ENCODE measurements at regions not wholly inside any gene's neighbourhood (a gene's known extent, or its start where the extent isn't known, plus 50 kb on each side); places are given as distances from the start of the nearest gene placed in this dataset.

GRCh38 chr6:138593124-138593877, 94.0 kb upstream of the NHSL1 start (continued):
- no peak for TF ChIP-seq PRDM2 (tag by site-specific recombination; IDR thresholded peaks at IDR 0.05; ENCODE audit: borderline replicate concordance)
- no peak for TF ChIP-seq SCRT1 (tag by site-specific recombination; IDR thresholded peaks at IDR 0.05; ENCODE audit: borderline replicate concordance)
- peak; percentile 68 for TF ChIP-seq WT1 (tag by site-specific recombination; IDR thresholded peaks at IDR 0.05)
- TF ChIP-seq, protein P1, sequence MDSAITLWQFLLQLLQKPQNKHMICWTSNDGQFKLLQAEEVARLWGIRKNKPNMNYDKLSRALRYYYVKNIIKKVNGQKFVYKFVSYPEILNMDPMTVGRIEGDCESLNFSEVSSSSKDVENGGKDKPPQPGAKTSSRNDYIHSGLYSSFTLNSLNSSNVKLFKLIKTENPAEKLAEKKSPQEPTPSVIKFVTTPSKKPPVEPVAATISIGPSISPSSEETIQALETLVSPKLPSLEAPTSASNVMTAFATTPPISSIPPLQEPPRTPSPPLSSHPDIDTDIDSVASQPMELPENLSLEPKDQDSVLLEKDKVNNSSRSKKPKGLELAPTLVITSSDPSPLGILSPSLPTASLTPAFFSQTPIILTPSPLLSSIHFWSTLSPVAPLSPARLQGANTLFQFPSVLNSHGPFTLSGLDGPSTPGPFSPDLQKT (IDR thresholded peaks at IDR 0.05; ENCODE audit: borderline replicate concordance, low read depth, low read length): no peak
- TF ChIP-seq ZNF560 (tag by site-specific recombination; IDR thresholded peaks at IDR 0.05; ENCODE audit: borderline replicate concordance): no peak
- TF ChIP-seq ZNF37A (tag by site-specific recombination; IDR thresholded peaks at IDR 0.05): no peak
- no peak for TF ChIP-seq ZNF426 (tag by site-specific recombination; IDR thresholded peaks at IDR 0.05)
- TF ChIP-seq ZNF664 (tag by site-specific recombination; IDR thresholded peaks at IDR 0.05): no peak
- no peak for TF ChIP-seq ZNF423 (tag by site-specific recombination; IDR thresholded peaks at IDR 0.05)
- no peak for TF ChIP-seq ZNF792 (tag by site-specific recombination; IDR thresholded peaks at IDR 0.05)
- no peak for TF ChIP-seq PBX3 (CRISPR knock-in tag; IDR thresholded peaks at IDR 0.05)
- no peak for TF ChIP-seq OVOL3 (tag by site-specific recombination; IDR thresholded peaks at IDR 0.05)
- no peak for TF ChIP-seq KLF16 (tag by site-specific recombination; IDR thresholded peaks at IDR 0.05)
- TF ChIP-seq, protein P2, sequence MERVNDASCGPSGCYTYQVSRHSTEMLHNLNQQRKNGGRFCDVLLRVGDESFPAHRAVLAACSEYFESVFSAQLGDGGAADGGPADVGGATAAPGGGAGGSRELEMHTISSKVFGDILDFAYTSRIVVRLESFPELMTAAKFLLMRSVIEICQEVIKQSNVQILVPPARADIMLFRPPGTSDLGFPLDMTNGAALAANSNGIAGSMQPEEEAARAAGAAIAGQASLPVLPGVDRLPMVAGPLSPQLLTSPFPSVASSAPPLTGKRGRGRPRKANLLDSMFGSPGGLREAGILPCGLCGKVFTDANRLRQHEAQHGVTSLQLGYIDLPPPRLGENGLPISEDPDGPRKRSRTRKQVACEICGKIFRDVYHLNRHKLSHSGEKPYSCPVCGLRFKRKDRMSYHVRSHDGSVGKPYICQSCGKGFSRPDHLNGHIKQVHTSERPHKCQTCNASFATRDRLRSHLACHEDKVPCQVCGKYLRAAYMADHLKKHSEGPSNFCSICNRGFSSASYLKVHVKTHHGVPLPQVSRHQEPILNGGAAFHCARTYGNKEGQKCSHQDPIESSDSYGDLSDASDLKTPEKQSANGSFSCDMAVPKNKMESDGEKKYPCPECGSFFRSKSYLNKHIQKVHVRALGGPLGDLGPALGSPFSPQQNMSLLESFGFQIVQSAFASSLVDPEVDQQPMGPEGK (tag by site-specific recombination; IDR thresholded peaks at IDR 0.05): peak; percentile 33; the same call in 1 of the 2 replicates
- no peak for TF ChIP-seq ZNF223 (tag by site-specific recombination; IDR thresholded peaks at IDR 0.05)
- TF ChIP-seq, protein P3, sequence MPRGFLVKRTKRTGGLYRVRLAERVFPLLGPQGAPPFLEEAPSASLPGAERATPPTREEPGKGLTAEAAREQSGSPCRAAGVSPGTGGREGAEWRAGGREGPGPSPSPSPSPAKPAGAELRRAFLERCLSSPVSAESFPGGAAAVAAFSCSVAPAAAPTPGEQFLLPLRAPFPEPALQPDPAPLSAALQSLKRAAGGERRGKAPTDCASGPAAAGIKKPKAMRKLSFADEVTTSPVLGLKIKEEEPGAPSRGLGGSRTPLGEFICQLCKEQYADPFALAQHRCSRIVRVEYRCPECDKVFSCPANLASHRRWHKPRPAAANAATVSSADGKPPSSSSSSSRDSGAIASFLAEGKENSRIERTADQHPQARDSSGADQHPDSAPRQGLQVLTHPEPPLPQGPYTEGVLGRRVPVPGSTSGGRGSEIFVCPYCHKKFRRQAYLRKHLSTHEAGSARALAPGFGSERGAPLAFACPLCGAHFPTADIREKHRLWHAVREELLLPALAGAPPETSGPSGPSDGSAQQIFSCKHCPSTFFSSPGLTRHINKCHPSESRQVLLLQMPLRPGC (tag by site-specific recombination; IDR thresholded peaks at IDR 0.05): peak; percentile 93
- TF ChIP-seq ZNF530 (tag by site-specific recombination; IDR thresholded peaks at IDR 0.05; ENCODE audit: low read depth): no peak
- no peak for TF ChIP-seq ZNF23 (tag by site-specific recombination; IDR thresholded peaks at IDR 0.05; ENCODE audit: borderline replicate concordance)
- TF ChIP-seq ZBTB6 (tag by site-specific recombination; IDR thresholded peaks at IDR 0.05): no peak
- TF ChIP-seq, protein P4, sequence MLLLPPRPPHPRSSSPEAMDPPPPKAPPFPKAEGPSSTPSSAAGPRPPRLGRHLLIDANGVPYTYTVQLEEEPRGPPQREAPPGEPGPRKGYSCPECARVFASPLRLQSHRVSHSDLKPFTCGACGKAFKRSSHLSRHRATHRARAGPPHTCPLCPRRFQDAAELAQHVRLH (tag by site-specific recombination; IDR thresholded peaks at IDR 0.05): no peak
- no peak for TF ChIP-seq KLF7 (tag by site-specific recombination; IDR thresholded peaks at IDR 0.05; ENCODE audit: borderline replicate concordance)
- peak; percentile 26; the same call in 1 of the 2 replicates for TF ChIP-seq ZNF558 (tag by site-specific recombination; IDR thresholded peaks at IDR 0.05)

Measured in HEK293 (cell line).